ENCODE measurements at regions not wholly inside any gene's neighbourhood (a gene's known extent, or its start where the extent isn't known, plus 50 kb on each side); places are given as distances from the start of the nearest gene placed in this dataset.

- TF ChIP-seq POLR2A (IDR thresholded peaks at IDR 0.05; ENCODE audit: low read depth), result no peak
- no peak for TF ChIP-seq CTCF (IDR thresholded peaks at IDR 0.05)
- TF ChIP-seq POLR2AphosphoS5 (IDR thresholded peaks at IDR 0.05), result no peak
- TF ChIP-seq EP300 (IDR thresholded peaks at IDR 0.05), result no peak
Observed at GRCh38 chr6:82617648-82618047, 254.0 kb downstream of the TPBG start.

Data from esophagus muscularis mucosa (tissue), 4 donors.